Activated T-cell treated with anti-CD3 and anti-CD28 coated beads, Interleukin-2, amount 50 U/mL, for 4 hours (primary cell): ENCODE measurements at regions not wholly inside any gene's neighbourhood (a gene's known extent, or its start where the extent isn't known, plus 50 kb on each side); places are given as distances from the start of the nearest gene placed in this dataset.
"Not testable (repeated sequence)": the region's sequence is repeated elsewhere in the genome, so short reads cannot be mapped to it uniquely, and the experiment has no call there.

Experiments
- ATAC-seq, 2 donors: fragments of 200-7000 bp; cut with Tn5 transposase; one replicate each; pipeline ENCODE4 v1.10.0; 2021
- DNase-seq: peaks from one replicate; pipeline ENCODE4 v3.0.0-alpha.2; 2020
- H3K27me3 Mint-ChIP-seq: one replicate; pipeline ENCODE4 v1.8.0; 2021; ENCODE audit warnings: low read depth, mixed read lengths
- H3K36me3 Mint-ChIP-seq: one replicate; pipeline ENCODE4 v1.8.0; 2022; ENCODE audit warnings: mixed read lengths; ENCODE audit not compliant: insufficient read depth
- H3K4me1 Mint-ChIP-seq: one replicate; pipeline ENCODE4 v1.8.0; 2021; ENCODE audit warnings: low read depth, mixed read lengths
- H3K4me3 Mint-ChIP-seq: one replicate; pipeline ENCODE4 v1.8.0; 2021; ENCODE audit warnings: mild to moderate bottlenecking, moderate library complexity, mixed read lengths
- H3K9me3 Mint-ChIP-seq: one replicate; pipeline ENCODE4 v1.8.0; 2021; ENCODE audit warnings: mixed read lengths

DNA sequence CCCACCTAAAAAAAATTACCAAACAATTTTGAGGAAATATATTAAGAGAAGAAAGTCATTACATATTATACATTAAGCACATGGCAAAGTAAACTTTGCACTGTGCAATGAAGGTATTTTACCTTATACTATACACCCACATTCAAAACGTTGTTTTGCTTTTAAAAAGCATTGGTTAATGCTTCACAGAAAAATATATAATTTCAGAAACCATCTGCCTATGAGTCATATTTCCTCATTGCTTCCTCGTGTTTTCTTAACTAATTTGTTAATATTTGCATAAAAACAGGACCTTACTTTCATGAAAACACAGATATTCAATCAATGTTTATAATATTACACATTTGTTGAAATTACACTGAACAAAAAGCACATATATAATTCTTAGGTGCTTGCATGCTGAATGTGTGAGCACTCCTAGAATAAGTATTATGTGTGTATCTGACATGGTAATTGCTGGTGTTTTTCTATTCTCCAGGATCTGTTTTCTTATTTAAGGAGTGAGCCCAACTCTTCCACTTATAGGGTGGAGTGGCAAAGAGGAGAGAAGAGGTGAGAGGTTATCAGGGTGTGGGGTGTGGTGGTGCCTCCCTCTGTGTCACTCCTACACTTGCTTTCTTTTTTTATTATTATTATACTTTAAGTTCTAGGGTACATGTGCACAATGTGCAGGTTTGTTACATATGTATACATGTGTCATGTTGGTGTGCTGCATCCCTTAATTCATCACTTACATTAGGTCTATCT, 95.1 kb upstream of the IQCM start:
- Mint-ChIP-seq H3K27me3 (peaks cover 5% of the 10 kb centered on the region), H3K4me3 (no peak overlapping the region), H3K4me1 (no peaks in the 10 kb centered on the region), H3K9me3 (no peaks in the 10 kb centered on the region), H3K36me3 (no peaks in the 10 kb centered on the region)
- DNase-seq: no peak
- ATAC-seq: no peak

DNA sequence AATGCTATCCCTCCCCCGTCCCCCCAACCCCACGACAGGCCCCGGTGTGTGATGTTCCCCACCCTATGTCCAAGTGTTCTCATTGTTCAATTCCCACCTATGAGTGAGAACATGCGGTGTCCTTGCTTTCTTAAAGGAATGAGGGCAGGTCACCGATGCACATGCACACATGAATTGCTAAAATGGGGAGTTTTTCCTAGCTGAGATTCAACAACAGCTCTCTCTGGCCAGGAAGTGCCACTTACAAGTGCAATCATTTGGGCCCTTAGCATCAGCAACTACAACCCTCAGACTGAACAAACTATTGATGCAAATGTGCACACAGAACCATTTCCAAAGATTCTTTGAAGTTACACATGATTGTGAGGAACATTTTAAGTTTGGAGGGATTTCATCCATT, 95.7 kb upstream of the IQCM start:
- Mint-ChIP-seq H3K9me3 (no peaks in the 10 kb centered on the region), H3K36me3 (no peaks in the 10 kb centered on the region), H3K27me3 (peaks cover 5% of the 10 kb centered on the region), H3K4me1 (no peaks in the 10 kb centered on the region), H3K4me3 (no peak overlapping the region)
- DNase-seq: no peak
- ATAC-seq: no peak

DNA sequence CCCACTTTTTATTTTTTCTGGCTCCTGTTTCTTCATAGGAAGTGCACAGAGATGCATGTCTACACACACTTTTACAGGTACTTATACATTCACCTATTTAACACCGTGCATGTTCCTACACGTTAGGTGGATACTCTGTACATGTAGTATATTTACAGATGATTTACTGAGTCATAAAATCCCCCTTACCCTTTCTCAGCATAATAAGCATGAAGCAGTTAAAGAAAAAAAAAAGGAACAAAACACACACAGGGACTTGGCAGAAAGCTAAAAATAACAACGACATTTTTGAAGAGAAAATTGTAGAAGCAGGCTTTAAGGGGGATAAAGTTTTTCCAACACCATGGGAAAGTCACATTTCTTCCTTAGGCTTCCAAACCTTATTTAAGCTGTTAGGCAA, 96.4 kb upstream of the IQCM start:
- Mint-ChIP-seq H3K4me3 (no peak overlapping the region), H3K36me3 (no peaks in the 10 kb centered on the region), H3K27me3 (peaks cover 5% of the 10 kb centered on the region), H3K9me3 (no peaks in the 10 kb centered on the region), H3K4me1 (no peaks in the 10 kb centered on the region)
- DNase-seq: no peak
- ATAC-seq: no peak

DNA sequence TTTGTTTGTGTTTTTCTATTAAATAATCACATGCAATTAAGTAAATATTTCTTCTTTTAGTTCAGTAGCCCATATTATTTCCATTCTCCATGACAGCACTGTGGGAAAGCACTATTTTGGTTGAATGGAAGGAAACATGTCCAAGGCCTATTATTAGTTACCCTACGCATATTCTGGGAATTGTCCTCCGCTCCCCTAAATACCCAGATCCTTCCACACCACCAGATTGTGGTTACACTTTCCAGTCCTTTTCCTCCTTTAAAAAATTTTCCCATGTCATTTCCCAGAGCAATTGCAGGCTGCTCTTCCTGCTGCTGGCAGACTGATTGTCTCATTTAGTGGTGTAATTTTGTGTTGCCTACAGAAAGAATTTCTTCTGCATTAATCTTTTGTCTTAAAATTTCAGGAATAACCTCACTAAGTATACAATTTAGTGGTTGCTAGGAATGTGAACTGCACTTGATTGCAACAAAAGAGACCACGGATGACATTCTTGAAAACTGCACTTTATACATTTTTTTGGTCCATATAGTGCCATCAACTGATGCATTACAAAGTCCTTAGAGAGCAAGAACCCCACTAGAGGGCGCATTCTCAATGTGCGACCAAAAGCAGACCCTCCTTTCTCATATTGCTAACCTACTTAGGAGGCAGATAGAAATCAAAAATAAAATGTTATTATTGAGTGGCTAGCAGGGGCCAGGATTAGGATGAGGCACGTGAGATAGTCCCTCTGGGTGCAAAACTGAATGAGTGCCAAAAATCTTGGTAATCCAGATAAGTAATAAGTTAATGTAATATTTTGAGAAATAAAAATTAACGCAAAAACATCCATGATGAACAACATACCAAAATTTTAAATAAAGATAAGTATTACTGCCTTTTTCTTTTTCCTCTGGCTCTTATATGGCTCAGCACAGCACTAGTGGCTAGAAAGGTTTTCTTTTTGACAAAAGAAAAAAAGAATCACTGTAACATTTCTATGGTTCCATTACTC, 98.8 kb upstream of the IQCM start:
- Mint-ChIP-seq H3K4me3 (no peak overlapping the region), H3K36me3 (no peaks in the 10 kb centered on the region), H3K4me1 (no peaks in the 10 kb centered on the region), H3K27me3 (peaks cover 5% of the 10 kb centered on the region), H3K9me3 (no peaks in the 10 kb centered on the region)
- DNase-seq (no peak), ATAC-seq (no peak)

DNA sequence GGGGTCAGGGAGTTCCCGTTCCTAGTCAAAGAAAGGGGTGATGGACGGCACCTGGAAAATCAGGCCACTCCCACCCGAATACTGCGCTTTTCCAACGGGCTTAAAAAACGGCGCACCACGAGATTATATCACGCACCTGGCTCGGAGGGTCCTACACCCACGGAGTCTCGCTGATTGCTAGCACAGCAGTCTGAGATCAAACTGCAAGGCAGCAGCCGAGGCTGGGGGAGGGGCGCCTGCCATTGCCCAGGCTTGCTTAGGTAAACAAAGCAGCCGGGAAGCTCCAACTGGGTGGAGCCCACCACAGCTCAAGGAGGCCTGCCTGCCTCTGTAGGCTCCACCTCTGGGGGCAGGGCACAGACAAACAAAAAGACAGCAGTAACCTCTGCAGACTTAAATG, 100.1 kb upstream of the IQCM start:
- not testable (repeated sequence) for DNase-seq

DNA sequence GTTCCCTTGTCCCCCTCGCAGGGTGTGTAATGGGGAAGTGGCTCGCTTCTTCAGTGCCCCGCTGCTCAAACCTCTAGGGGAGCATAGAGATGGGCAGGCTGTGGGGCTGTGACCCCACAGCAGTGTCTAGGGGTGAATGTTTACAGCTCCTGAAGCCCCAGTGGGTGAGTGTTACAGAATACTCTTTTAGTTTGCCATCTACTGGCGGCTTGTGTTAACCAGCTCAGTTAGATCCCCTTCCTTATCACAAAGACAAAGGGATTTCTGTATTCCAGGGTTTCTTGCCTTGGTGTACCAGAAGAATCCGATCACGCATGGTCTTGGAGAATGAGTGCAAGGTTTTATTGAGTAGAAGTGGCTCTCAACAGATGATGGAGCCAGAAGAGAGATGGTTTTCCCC, 108.1 kb upstream of the IQCM start:
- Mint-ChIP-seq H3K4me3 (no peak overlapping the region), H3K36me3 (no peaks in the 10 kb centered on the region), H3K9me3 (no peaks in the 10 kb centered on the region), H3K27me3 (no peaks in the 10 kb centered on the region), H3K4me1 (no peaks in the 10 kb centered on the region)
- ATAC-seq: no peak
- DNase-seq: no peak

More for the DNA sequence above, 100.1 kb upstream of the IQCM start:
- not testable (repeated sequence) for H3K27me3 Mint-ChIP-seq, ATAC-seq, H3K4me1 Mint-ChIP-seq, H3K36me3 Mint-ChIP-seq, H3K4me3 Mint-ChIP-seq, H3K9me3 Mint-ChIP-seq

DNA sequence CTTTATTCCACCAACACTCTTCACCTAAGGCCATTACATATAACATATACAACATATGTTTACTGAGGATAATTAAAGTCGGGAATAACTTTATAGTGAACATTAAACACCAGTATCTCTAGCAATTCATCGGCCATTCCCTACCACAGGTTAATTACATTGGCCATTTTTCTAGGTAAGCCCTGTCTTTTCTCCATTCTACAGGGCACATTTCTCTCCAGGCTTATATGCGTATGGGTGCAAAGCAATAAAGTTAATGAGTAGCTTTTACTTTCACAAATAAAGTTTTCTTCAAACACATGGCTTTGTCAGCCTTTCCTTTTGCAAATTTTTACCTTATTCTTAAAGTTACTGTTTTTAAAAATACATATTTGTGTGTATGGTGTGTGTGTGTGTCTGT, 111.9 kb upstream of the IQCM start:
- no peak overlapping the region for H3K4me3 Mint-ChIP-seq
- no peak for ATAC-seq

DNA sequence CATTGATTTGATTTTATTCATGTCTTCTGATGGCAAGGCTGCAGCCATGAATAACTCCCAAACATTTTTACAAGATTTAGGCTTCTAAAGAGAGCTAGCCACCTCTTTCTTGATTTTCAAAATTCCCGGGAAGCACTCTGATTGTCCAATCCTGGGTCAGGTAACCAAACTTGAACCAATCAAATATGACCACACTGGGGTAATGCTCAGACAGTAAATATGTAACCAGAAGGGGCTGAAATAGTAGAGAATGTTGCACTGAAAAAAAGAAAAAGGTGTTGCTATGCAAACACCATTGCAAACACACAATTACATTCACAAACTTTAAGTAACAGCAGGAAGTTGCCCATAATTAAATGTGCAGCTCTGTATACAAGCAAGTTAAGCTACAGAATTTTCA, 112.9 kb upstream of the IQCM start:
- ATAC-seq (no peak), DNase-seq (no peak)
- no peak overlapping the region for H3K4me3 Mint-ChIP-seq
- H3K4me1 Mint-ChIP-seq: no peaks in the 10 kb centered on the region
- no peaks in the 10 kb centered on the region for H3K9me3 Mint-ChIP-seq
- no peaks in the 10 kb centered on the region for H3K27me3 Mint-ChIP-seq
- no peaks in the 10 kb centered on the region for H3K36me3 Mint-ChIP-seq

More for the DNA sequence above, 111.9 kb upstream of the IQCM start:
- Mint-ChIP-seq H3K9me3 (no peaks in the 10 kb centered on the region), H3K4me1 (no peaks in the 10 kb centered on the region), H3K27me3 (no peaks in the 10 kb centered on the region), H3K36me3 (no peaks in the 10 kb centered on the region)
- no peak for DNase-seq

DNA sequence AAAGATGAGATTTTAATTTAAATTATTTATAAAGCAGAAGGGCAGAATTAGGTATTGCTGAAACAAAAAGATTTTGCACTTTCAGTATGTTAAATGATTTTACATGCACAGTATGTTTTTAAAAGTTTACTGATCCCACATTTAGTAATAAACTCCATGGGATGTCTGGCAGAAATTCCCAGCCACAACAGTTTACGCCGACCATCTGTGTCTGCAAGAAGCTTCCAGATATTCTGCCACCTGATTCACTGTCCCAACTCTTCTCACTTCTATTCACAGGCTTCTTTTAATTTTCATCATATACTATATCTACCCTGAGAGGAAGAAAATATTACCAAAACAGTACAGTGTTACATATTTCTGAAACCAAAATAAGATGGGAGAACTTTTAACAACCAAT, 115.8 kb upstream of the IQCM start:
- DNase-seq (no peak), ATAC-seq (no peak)
- Mint-ChIP-seq H3K4me1 (no peaks in the 10 kb centered on the region), H3K27me3 (no peaks in the 10 kb centered on the region), H3K9me3 (no peaks in the 10 kb centered on the region), H3K36me3 (no peaks in the 10 kb centered on the region), H3K4me3 (no peak overlapping the region)

DNA sequence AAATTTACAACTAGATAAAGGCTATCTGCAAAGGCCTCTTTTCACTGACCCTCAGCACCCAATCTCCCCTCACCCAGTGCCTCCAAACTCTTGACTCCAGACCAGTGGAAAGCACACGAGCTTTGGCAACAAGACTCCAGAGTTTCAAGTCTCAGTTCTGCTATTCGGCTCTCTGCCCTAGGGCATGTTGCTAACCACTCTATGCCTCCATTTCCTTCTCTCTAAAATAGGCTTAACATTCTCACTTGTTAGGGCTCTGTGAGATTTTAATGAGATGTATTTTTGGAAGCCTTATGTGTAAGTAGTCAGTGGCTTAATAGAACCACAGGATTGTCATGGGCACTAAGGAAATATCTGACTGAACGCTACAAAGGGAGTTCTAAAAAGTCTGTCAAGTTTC, 116.5 kb upstream of the IQCM start:
- Mint-ChIP-seq H3K9me3 (peaks cover 3% of the 10 kb centered on the region), H3K4me1 (no peaks in the 10 kb centered on the region), H3K27me3 (no peaks in the 10 kb centered on the region), H3K36me3 (no peaks in the 10 kb centered on the region), H3K4me3 (no peak overlapping the region)
- ATAC-seq (no peak), DNase-seq (no peak)

DNA sequence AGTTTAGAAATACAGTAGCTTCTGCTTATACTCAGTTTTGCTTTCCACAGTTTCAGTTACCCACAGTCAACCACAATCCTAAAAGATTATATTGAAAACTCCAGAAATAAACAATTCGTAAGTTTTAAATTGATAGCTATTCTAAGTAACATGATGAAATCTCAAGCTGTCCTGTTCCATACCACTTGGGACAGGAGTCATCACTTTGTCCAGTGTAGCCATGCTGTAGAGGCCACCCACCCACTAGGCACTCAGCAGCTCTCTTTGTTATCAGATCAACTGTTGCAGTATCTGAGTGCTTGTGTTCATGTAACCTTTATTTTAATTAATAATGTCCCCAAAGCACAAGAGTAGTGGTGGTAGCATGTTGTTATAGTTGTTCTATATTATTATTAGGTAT, 117.5 kb upstream of the IQCM start:
- DNase-seq (no peak), ATAC-seq (no peak)
- Mint-ChIP-seq H3K4me1 (no peaks in the 10 kb centered on the region), H3K27me3 (no peaks in the 10 kb centered on the region), H3K36me3 (no peaks in the 10 kb centered on the region), H3K9me3 (peaks cover 13% of the 10 kb centered on the region), H3K4me3 (no peak overlapping the region)

DNA sequence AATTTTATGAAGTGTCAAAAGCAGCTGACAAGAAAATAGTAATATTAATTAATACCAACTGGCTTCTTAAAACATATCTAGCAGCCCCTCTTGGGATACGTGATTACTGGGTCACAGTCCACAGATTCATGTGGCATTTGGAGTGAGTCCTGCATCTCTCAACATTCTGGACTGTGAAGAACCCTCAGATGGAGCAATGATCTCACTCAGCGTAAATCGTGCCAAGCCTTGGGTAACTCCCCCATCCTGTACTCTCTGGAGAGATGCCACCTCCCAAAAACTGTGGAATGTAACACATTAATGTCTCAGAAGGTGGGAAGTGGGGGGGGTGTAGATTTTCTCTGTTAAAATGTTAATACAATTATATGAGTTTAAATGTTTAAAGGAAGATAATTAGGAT, 118.2 kb upstream of the IQCM start:
- Mint-ChIP-seq H3K27me3 (no peaks in the 10 kb centered on the region), H3K4me1 (no peaks in the 10 kb centered on the region), H3K4me3 (no peak overlapping the region), H3K9me3 (peaks cover 16% of the 10 kb centered on the region), H3K36me3 (no peaks in the 10 kb centered on the region)
- ATAC-seq (no peak), DNase-seq (no peak)

DNA sequence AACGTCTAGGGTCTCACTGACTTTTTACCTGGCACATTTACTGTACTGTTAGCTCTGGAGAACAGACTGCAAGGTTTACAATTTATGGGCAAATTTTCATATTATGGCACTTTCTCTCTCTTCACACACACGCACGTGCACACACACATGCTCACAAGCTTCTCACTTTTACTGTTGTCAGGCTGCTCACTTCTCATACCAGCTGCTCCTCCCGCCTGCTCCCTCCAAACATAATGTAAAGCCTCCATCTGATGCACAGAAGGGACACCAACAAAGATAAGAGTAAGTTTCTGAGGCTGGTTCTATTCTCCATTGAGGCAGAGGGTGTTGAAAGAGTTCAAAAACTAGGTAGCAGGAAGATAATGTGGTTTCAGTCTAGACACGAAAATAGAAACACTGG, 128.9 kb upstream of the DCLK2 start:
- ATAC-seq: no peak
- Mint-ChIP-seq H3K27me3 (peaks cover 1% of the 10 kb centered on the region), H3K4me3 (no peak overlapping the region), H3K36me3 (no peaks in the 10 kb centered on the region), H3K9me3 (no peaks in the 10 kb centered on the region), H3K4me1 (no peaks in the 10 kb centered on the region)
- no peak for DNase-seq

DNA sequence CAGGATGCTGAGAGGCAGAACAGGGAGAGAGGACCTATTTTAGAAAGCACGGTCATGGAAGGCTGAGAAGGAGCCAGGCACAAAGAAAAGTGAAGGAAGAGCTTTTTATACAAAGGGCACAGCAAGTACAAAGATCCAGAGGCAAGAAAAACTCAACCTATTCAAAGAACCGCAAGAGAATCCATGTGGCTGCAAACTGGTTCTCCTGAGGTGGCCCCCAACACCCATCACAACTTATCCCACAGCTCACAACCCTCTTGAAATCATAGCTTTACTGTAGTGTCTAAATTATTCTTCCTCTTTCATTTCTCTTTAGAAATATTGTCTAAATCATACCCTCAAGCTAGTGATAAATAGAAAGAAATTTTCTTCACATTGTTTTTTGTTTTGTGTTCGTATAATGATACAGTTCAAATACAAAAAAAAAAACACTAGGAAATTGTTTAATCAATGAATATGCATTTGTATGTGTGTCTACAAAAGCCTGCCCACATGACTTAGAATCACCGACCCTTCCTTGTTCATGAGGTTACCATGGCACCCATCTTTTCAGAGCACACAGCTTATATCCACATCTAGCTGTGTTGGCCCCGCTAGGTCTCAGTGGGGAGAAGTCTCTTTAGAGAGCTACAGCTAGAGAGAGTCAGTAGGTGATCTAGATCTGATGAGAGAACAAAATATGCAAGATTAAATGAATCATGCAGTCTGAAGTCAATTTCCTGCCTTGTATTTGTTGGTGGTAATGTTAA, 126.9 kb upstream of the DCLK2 start:
- Mint-ChIP-seq H3K4me3 (no peak overlapping the region), H3K9me3 (no peaks in the 10 kb centered on the region), H3K27me3 (peaks cover 2% of the 10 kb centered on the region), H3K36me3 (no peaks in the 10 kb centered on the region), H3K4me1 (no peaks in the 10 kb centered on the region)
- ATAC-seq (no peak), DNase-seq (no peak)
